Keratinocyte (primary cell): ENCODE measurements at regions not wholly inside any gene's neighbourhood (a gene's known extent, or its start where the extent isn't known, plus 50 kb on each side); places are given as distances from the start of the nearest gene placed in this dataset.

ENCODE experiments used
- CTCF ChIP-seq, 3 experiments: IDR thresholded peaks in 1 of 3; conservative IDR thresholded peaks in 1 of 3; optimal IDR thresholded peaks in 1 of 3; 2 replicates in 2 of 3; 3 replicates in 1 of 3; pipeline versions ENCODE3 to v1.5.1; 2011; ENCODE audit warnings: low read length in 3 of 3, mild to moderate bottlenecking in 3 of 3, moderate library complexity in 2 of 3, control low read depth in 1 of 3, inconsistent platforms in 1 of 3; ENCODE audit not compliant: insufficient read depth in 2 of 3; ENCODE audit errors: extremely low read depth in 1 of 3
- EZH2 ChIP-seq: IDR thresholded peaks from one replicate; pipeline ENCODE4 v1.6.1; 2012; ENCODE audit warnings: inconsistent platforms, mild to moderate bottlenecking, low read length, moderate library complexity

DNA sequence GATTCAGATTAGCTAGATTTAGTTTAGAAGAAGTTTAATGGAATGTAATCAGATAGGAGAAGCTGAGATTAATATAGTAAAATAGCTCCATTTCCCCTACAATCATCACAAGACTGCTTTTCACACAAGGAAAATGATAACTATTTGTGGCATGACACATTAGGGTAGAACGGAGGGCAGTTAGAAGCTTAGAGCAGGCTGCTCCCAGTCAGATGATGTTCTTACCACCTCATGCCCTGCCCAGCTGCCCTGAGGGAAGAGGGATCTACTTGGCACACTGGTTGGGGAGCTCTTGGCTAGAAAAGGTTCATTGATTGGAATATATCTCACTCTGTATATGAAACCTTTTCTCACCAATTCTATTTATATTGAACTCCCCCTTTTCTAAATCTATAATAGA, 180.7 kb upstream of the IL15 start:
- no peak for TF ChIP-seq CTCF (optimal IDR thresholded peaks at IDR 0.05 in 1 of 3, IDR thresholded peaks at IDR 0.05 in 1 of 3, conservative IDR thresholded peaks at IDR 0.05 in 1 of 3; ENCODE audit: extremely low read depth in 1 of 3, insufficient read depth in 2 of 3, low read length in 3 of 3)
- no peak for TF ChIP-seq EZH2
